KMS-11 (cell line): ENCODE measurements at regions not wholly inside any gene's neighbourhood (a gene's known extent, or its start where the extent isn't known, plus 50 kb on each side); places are given as distances from the start of the nearest gene placed in this dataset.

Source experiments
- H2AFZ ChIP-seq: fragments of 200-600 bp; sonication (generic); 2 replicates; pipeline ENCODE4 v1.6.1; 2016; ENCODE audit warnings: antibody characterized with exemption, mixed run types, low read depth
- H3K27ac ChIP-seq: fragments of 200-600 bp; sonication (generic); 2 replicates; pipeline ENCODE4 v1.6.1; 2016; ENCODE audit warnings: mild to moderate bottlenecking, mixed run types
- H3K27me3 ChIP-seq: fragments of 200-600 bp; sonication (generic); 2 replicates; pipeline ENCODE4 v1.6.1; 2017; ENCODE audit warnings: mild to moderate bottlenecking, low read depth, mixed run types, moderate library complexity; ENCODE audit not compliant: insufficient read depth
- H3K36me3 ChIP-seq: fragments of 200-600 bp; sonication (generic); 2 replicates; pipeline ENCODE4 v1.6.1; 2017; ENCODE audit warnings: mild to moderate bottlenecking, mixed run types; ENCODE audit not compliant: insufficient read depth
- H3K4me1 ChIP-seq: fragments of 200-600 bp; sonication (generic); 2 replicates; pipeline ENCODE4 v1.6.1; 2016; ENCODE audit warnings: mild to moderate bottlenecking, low read depth, mixed run types; ENCODE audit not compliant: poor library complexity, severe bottlenecking
- H3K4me2 ChIP-seq: fragments of 200-600 bp; sonication (generic); 2 replicates; pipeline ENCODE4 v1.7.0; 2016; ENCODE audit warnings: mild to moderate bottlenecking, mixed run types
- H3K4me3 ChIP-seq: fragments of 200-600 bp; sonication (generic); IDR thresholded peaks from 2 replicates; pipeline ENCODE4 v1.6.1; 2017; ENCODE audit warnings: low read depth, low read length, mixed read lengths; ENCODE audit not compliant: insufficient read depth
- H3K79me2 ChIP-seq: fragments of 200-600 bp; sonication (generic); 2 replicates; pipeline ENCODE4 v1.6.1; 2016; ENCODE audit warnings: low read depth, mixed run types; ENCODE audit not compliant: insufficient read depth
- H3K9ac ChIP-seq: fragments of 200-600 bp; sonication (generic); 2 replicates; pipeline ENCODE4 v1.6.1; 2016; ENCODE audit warnings: mild to moderate bottlenecking, mixed run types
- H4K20me1 ChIP-seq: fragments of 200-600 bp; sonication (generic); 2 replicates; pipeline ENCODE4 v1.6.1; 2016; ENCODE audit warnings: mild to moderate bottlenecking, mixed run types; ENCODE audit not compliant: insufficient read depth
- TF ChIP-seq, protein P1 (sequence below): fragments of 200-600 bp; sonication (generic); conservative IDR thresholded peaks from 2 replicates; pipeline ENCODE4 v1.6.1; 2017; ENCODE audit warnings: low read depth, mild to moderate bottlenecking, antibody characterized with exemption, low read length, moderate library complexity, mixed read lengths

DNA sequence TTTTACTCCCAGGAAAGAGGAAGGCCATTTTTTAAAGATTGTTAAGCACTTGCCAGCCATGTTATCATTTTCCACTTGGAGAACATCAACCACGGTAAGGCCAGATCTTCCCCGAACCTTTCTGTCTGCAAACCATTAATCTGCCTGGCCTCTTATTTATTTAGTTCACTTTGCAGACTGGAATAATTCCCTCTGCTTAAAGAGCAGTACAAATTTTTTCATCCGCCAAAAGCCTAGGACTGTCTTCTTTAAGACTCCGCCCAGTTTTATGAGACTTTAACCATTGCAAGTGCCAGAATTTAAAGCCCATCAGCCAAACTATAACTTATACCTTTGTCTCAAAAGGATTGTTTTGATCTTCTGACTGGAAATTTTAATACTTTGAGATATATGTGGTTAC, 426.3 kb downstream of the KCTD12 start:
- no peaks in the 10 kb centered on the region for H3K36me3 ChIP-seq
- TF ChIP-seq, protein P1, sequence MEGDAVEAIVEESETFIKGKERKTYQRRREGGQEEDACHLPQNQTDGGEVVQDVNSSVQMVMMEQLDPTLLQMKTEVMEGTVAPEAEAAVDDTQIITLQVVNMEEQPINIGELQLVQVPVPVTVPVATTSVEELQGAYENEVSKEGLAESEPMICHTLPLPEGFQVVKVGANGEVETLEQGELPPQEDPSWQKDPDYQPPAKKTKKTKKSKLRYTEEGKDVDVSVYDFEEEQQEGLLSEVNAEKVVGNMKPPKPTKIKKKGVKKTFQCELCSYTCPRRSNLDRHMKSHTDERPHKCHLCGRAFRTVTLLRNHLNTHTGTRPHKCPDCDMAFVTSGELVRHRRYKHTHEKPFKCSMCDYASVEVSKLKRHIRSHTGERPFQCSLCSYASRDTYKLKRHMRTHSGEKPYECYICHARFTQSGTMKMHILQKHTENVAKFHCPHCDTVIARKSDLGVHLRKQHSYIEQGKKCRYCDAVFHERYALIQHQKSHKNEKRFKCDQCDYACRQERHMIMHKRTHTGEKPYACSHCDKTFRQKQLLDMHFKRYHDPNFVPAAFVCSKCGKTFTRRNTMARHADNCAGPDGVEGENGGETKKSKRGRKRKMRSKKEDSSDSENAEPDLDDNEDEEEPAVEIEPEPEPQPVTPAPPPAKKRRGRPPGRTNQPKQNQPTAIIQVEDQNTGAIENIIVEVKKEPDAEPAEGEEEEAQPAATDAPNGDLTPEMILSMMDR = no peak

DNA sequence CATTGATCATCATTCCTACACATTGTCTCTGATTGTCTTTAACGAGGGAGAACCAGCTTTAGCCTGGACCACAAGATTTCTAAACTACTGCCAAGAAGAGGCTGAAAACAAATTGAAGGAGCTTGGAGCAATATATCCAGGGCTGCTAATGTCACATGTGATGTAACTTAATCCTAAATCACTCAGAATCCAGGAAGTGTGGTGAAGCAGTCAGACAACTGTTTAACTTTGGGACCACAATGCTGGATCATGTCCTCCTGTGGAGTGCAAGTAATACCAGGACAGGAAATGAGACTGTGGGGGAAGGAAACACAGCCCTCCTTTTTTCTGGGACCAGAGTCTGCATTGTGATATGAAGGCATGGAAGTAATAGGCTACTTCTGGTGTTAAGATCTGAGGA, 430.2 kb downstream of the KCTD12 start:
- Histone ChIP-seq H3K4me1 (no peaks in the 10 kb centered on the region), H4K20me1 (no peaks in the 10 kb centered on the region), H3K4me2 (no peak overlapping the region), H3K4me3 (no peak overlapping the region), H2AFZ (no peak overlapping the region), H3K9ac (no peak overlapping the region), H3K27ac (no peak overlapping the region), H3K36me3 (no peaks in the 10 kb centered on the region), H3K79me2 (no peaks in the 10 kb centered on the region), H3K27me3 (no peaks in the 10 kb centered on the region)
- TF ChIP-seq, protein P1 = no peak

More for the DNA sequence above, 426.3 kb downstream of the KCTD12 start:
- no peaks in the 10 kb centered on the region for H3K27me3 ChIP-seq
- H2AFZ ChIP-seq = no peak overlapping the region
- no peaks in the 10 kb centered on the region for H3K4me1 ChIP-seq
- no peak overlapping the region for H3K9ac ChIP-seq
- H4K20me1 ChIP-seq = no peaks in the 10 kb centered on the region
- H3K79me2 ChIP-seq = no peaks in the 10 kb centered on the region
- H3K4me3 ChIP-seq = no peak overlapping the region
- H3K4me2 ChIP-seq = no peak overlapping the region
- no peak overlapping the region for H3K27ac ChIP-seq

DNA sequence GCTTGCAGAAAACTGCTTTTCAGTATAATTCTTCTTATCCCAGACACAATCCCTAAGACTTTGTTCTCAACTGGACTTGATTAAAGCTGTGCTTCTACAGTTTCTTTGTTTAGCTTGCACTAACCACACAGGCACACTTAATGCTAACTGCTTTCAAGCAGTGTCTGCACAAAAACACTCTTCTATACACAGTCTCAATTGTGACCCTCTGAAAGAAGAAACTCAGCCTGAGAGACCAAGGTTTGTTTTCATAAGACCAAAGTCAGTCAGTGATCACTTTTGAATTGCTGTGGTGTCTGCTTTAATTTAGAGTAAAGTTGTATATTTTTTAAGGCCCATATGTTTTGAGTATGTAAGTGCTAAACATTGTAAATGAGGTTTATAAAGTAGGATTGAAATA, 431.2 kb downstream of the KCTD12 start:
- H3K4me2 ChIP-seq = no peak overlapping the region

DNA sequence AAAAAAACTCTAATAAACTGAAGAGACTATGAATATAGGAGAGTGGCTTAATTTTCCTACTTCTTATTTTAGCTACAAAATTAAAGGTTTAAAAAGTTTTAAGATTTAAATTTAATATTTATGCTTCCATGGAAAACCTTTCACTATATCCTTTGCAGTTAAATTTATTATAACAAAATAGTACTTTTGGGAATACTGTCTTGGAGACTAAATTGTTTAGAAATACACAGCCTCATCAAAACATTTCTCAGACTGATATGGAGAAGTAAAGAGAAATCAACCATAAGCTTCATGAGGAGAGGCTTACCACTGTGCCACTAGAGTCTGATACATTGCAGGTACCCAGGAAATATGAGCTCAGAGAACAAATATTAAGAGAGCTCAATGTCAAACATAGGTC, 436.5 kb downstream of the KCTD12 start:
- Histone ChIP-seq H4K20me1 (no peaks in the 10 kb centered on the region), H3K27me3 (no peaks in the 10 kb centered on the region), H3K79me2 (no peaks in the 10 kb centered on the region), H3K36me3 (no peaks in the 10 kb centered on the region), H3K27ac (no peak overlapping the region), H3K4me3 (no peak overlapping the region), H3K9ac (no peak overlapping the region), H2AFZ (no peak overlapping the region), H3K4me2 (no peak overlapping the region), H3K4me1 (no peaks in the 10 kb centered on the region)
- TF ChIP-seq, protein P1 = no peak

More for the DNA sequence above, 431.2 kb downstream of the KCTD12 start:
- H3K36me3 ChIP-seq = no peaks in the 10 kb centered on the region
- TF ChIP-seq, protein P1 = no peak
- H3K4me1 ChIP-seq = no peaks in the 10 kb centered on the region
- H3K4me3 ChIP-seq = no peak overlapping the region
- no peaks in the 10 kb centered on the region for H4K20me1 ChIP-seq
- no peaks in the 10 kb centered on the region for H3K27me3 ChIP-seq
- no peak overlapping the region for H3K9ac ChIP-seq
- H3K27ac ChIP-seq = no peak overlapping the region
- no peaks in the 10 kb centered on the region for H3K79me2 ChIP-seq
- no peak overlapping the region for H2AFZ ChIP-seq

DNA sequence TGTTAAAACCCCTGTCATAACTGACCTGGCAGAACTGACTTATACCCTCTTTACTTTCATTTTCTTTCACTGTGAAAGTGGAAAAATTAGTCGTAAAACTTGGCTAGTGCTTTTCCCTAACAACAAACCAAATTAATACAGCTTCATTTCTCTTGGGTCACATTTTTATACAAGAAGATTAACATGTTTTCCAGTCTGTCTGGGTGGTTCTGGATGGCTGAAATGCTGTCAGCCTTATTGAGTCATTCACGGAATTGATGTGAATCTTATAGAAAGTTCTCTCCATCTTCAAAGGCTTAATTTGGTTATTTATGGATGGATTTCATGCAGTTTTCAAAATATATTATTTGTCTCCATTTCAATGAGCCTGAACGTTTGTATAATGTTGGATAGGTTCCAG, 440.0 kb downstream of the KCTD12 start:
- TF ChIP-seq, protein P1 = no peak
- no peak overlapping the region for H3K4me3 ChIP-seq
- H4K20me1 ChIP-seq = no peaks in the 10 kb centered on the region
- H3K4me2 ChIP-seq = no peak overlapping the region
- H3K27ac ChIP-seq = no peak overlapping the region
- H3K79me2 ChIP-seq = no peaks in the 10 kb centered on the region
- no peak overlapping the region for H2AFZ ChIP-seq
- no peaks in the 10 kb centered on the region for H3K27me3 ChIP-seq
- no peaks in the 10 kb centered on the region for H3K36me3 ChIP-seq
- H3K4me1 ChIP-seq = no peaks in the 10 kb centered on the region
- H3K9ac ChIP-seq = no peak overlapping the region
